ENCODE measurements at regions not wholly inside any gene's neighbourhood (a gene's known extent, or its start where the extent isn't known, plus 50 kb on each side); places are given as distances from the start of the nearest gene placed in this dataset.

GRCh38 chr5:72667708-72668107 is 148.8 kb upstream of the TNPO1 start:
- H3K27ac ChIP-seq (ENCODE audit: low read depth, low read length): no peak overlapping the region
- H3K36me3 ChIP-seq (ENCODE audit: control insufficient read depth, low read length): no peaks in the 10 kb centered on the region
- no peaks in the 10 kb centered on the region for H4K20me1 ChIP-seq (ENCODE audit: control insufficient read depth, insufficient read depth, low read depth, low read length)
- no peak overlapping the region for H3K4me3 ChIP-seq (ENCODE audit: low read length)
- H3K4me2 ChIP-seq (ENCODE audit: low read length): no peak overlapping the region
- no peak for TF ChIP-seq CTCF (IDR thresholded peaks at IDR 0.05; ENCODE audit: low read depth, low read length, poor library complexity, severe bottlenecking)
- TF ChIP-seq EZH2phosphoT487 (IDR thresholded peaks at IDR 0.05; ENCODE audit: borderline replicate concordance, low read length): no peak
- no peaks in the 10 kb centered on the region for H3K9me2 ChIP-seq (replicated peaks; ENCODE audit: control insufficient read depth, low read length)
- H3K4me1 ChIP-seq (ENCODE audit: control insufficient read depth, low read length): no peaks in the 10 kb centered on the region
- H3F3A ChIP-seq (ENCODE audit: control insufficient read depth, insufficient read depth): no peaks in the 10 kb centered on the region
- no peaks in the 10 kb centered on the region for H3K9me3 ChIP-seq (ENCODE audit: control insufficient read depth, insufficient read depth, low read length)
- H3K79me2 ChIP-seq (ENCODE audit: control insufficient read depth, low read length): no peaks in the 10 kb centered on the region
- no peaks in the 10 kb centered on the region for H3K27me3 ChIP-seq (ENCODE audit: control insufficient read depth, low read length)

GRCh38 chr5:72662936-72663335 is 153.5 kb upstream of the TNPO1 start:
- Histone ChIP-seq H3F3A (ENCODE audit: control insufficient read depth, insufficient read depth) (no peaks in the 10 kb centered on the region), H3K9me3 (ENCODE audit: control insufficient read depth, insufficient read depth, low read length) (no peaks in the 10 kb centered on the region), H3K79me2 (ENCODE audit: control insufficient read depth, low read length) (no peaks in the 10 kb centered on the region), H3K4me1 (ENCODE audit: control insufficient read depth, low read length) (no peaks in the 10 kb centered on the region), H3K4me2 (ENCODE audit: low read length) (no peak overlapping the region), H4K20me1 (ENCODE audit: control insufficient read depth, insufficient read depth, low read depth, low read length) (no peaks in the 10 kb centered on the region), H3K27me3 (ENCODE audit: control insufficient read depth, low read length) (0 out of 2 replicates have a peak, but pooled peaks cover 2% of the 10 kb centered on the region), H3K9me2 (replicated peaks; ENCODE audit: control insufficient read depth, low read length) (no peaks in the 10 kb centered on the region), H3K36me3 (ENCODE audit: control insufficient read depth, low read length) (no peaks in the 10 kb centered on the region), H3K4me3 (ENCODE audit: low read length) (no peak overlapping the region), H3K27ac (ENCODE audit: low read depth, low read length) (no peak overlapping the region)
- TF ChIP-seq EZH2phosphoT487 (IDR thresholded peaks at IDR 0.05; ENCODE audit: borderline replicate concordance, low read length): no peak
- no peak for TF ChIP-seq CTCF (IDR thresholded peaks at IDR 0.05; ENCODE audit: low read depth, low read length, poor library complexity, severe bottlenecking)

GRCh38 chr5:72662305-72662704 is 154.2 kb upstream of the TNPO1 start:
- Histone ChIP-seq H3F3A (ENCODE audit: control insufficient read depth, insufficient read depth) (no peaks in the 10 kb centered on the region), H3K36me3 (ENCODE audit: control insufficient read depth, low read length) (no peaks in the 10 kb centered on the region), H3K27me3 (ENCODE audit: control insufficient read depth, low read length) (0 out of 2 replicates have a peak, but pooled peaks cover 2% of the 10 kb centered on the region), H3K9me2 (replicated peaks; ENCODE audit: control insufficient read depth, low read length) (no peaks in the 10 kb centered on the region), H3K4me2 (ENCODE audit: low read length) (no peak overlapping the region), H3K27ac (ENCODE audit: low read depth, low read length) (no peak overlapping the region), H4K20me1 (ENCODE audit: control insufficient read depth, insufficient read depth, low read depth, low read length) (no peaks in the 10 kb centered on the region), H3K9me3 (ENCODE audit: control insufficient read depth, insufficient read depth, low read length) (no peaks in the 10 kb centered on the region), H3K4me1 (ENCODE audit: control insufficient read depth, low read length) (no peaks in the 10 kb centered on the region), H3K4me3 (ENCODE audit: low read length) (no peak overlapping the region), H3K79me2 (ENCODE audit: control insufficient read depth, low read length) (no peaks in the 10 kb centered on the region)
- TF ChIP-seq CTCF (IDR thresholded peaks at IDR 0.05; ENCODE audit: low read depth, low read length, poor library complexity, severe bottlenecking) (no peak), EZH2phosphoT487 (IDR thresholded peaks at IDR 0.05; ENCODE audit: borderline replicate concordance, low read length) (no peak)
